Stomach (tissue), 4 donors: ENCODE measurements at regions not wholly inside any gene's neighbourhood (a gene's known extent, or its start where the extent isn't known, plus 50 kb on each side); places are given as distances from the start of the nearest gene placed in this dataset.

Source experiments
- CTCF ChIP-seq, 7 experiments: fragments of 450-650 bp in 4 of 7; fragments of 200-600 bp in 3 of 7; sonication (generic) in 3 of 7; IDR thresholded peaks; one replicate each; pipeline ENCODE4 v1.5.1; 2016 to 2019; ENCODE audit warnings: antibody characterized with exemption in 7 of 7, control low read depth in 2 of 7, mild to moderate bottlenecking in 1 of 7
- POLR2A ChIP-seq, 4 donors: fragments of 450-650 bp; IDR thresholded peaks; one replicate each; pipeline ENCODE4 v1.6.1; 2016; ENCODE audit warnings: antibody characterized with exemption in 4 of 4, control low read depth in 2 of 4, mild to moderate bottlenecking in 1 of 4, moderate library complexity in 1 of 4

DNA sequence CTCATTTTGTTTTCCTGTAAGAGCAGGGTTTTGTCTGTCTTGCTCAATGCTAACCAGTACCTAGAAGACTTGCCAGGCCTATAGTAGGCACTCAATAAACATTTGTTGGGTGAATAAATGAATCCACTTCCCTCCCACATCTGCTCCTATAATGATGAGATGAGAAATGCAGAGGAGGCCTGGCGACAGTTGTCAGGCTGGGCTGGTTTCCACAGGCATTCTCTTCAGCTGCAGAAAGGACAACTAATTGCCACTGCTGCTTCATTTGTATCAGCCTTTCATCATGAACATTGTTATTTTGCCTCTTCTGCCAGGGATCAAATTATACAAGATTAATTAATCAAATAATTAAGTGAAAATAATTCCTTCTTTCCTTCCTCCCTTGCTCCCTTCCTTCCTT lies 82.0 kb upstream of the PTHLH start:
- TF ChIP-seq CTCF (IDR thresholded peaks at IDR 0.05) (no peak), POLR2A (IDR thresholded peaks at IDR 0.05) (no peak)
